GM10266 (cell line): ENCODE measurements at regions not wholly inside any gene's neighbourhood (a gene's known extent, or its start where the extent isn't known, plus 50 kb on each side); places are given as distances from the start of the nearest gene placed in this dataset.

Source experiments
- DNase-seq: peaks from one replicate; pipeline ENCODE4 v3.0.0; 2012; ENCODE audit errors: extremely low spot score
- CTCF ChIP-seq: IDR thresholded peaks from 2 replicates; pipeline ENCODE4 v1.5.1; 2012; ENCODE audit warnings: mild to moderate bottlenecking, low read depth; ENCODE audit not compliant: control insufficient read depth, insufficient read depth; ENCODE audit errors: missing control alignments

DNA sequence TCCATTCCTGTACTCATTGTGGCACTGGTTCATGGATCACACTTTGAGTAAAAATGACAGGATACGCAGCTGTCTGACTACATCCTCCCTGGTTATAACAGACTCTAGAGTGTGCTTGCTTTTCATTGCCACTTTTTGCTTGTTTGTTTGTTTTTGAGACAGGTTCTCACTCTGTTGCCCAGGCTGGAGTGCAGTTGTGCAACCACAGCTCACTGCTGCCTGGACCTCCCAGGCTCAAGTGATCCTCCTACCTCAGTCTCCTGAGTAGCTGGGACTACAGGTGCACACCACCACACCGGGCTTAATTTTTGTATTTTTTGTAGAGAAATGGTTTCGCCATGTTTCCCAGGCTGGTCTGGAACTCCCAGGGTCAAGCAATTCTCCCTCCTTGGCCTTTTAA is 89.3 kb upstream of the ROBO2 start:
- no peak for DNase-seq
- no peak for TF ChIP-seq CTCF

DNA sequence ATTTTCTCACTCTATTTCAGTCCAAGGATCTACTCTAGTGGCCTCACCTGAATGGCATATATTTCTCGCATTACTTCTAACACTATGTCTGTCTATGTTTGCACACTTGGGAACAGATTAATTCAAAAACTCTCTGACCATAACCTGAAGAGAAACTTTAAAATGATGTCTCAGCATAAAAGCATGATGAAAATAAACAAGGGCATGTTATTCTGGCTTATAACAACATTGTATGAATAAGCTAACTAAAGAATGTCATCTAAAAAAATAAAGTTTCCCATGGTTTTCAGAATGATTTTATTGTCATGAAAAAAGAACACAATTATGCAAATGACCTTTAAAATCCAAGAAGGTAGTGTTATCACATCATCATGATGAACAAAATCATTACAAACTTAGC is 85.5 kb upstream of the ROBO2 start:
- DNase-seq, result no peak

GRCh38 chr3:76958274-76958673 is 81.6 kb upstream of the ROBO2 start:
- TF ChIP-seq CTCF, result no peak
- no peak for DNase-seq

More for the DNA sequence above, 85.5 kb upstream of the ROBO2 start:
- no peak for TF ChIP-seq CTCF

- no peak for TF ChIP-seq CTCF
- DNase-seq, result no peak
Measured at GRCh38 chr3:76958861-76959260, 81.0 kb upstream of the ROBO2 start.

- no peak for TF ChIP-seq CTCF
- DNase-seq, result no peak
Measured at GRCh38 chr3:76961284-76961683, 78.6 kb upstream of the ROBO2 start.

- no peak for TF ChIP-seq CTCF
Measured at GRCh38 chr3:76965122-76965725, 74.7 kb upstream of the ROBO2 start.

DNA sequence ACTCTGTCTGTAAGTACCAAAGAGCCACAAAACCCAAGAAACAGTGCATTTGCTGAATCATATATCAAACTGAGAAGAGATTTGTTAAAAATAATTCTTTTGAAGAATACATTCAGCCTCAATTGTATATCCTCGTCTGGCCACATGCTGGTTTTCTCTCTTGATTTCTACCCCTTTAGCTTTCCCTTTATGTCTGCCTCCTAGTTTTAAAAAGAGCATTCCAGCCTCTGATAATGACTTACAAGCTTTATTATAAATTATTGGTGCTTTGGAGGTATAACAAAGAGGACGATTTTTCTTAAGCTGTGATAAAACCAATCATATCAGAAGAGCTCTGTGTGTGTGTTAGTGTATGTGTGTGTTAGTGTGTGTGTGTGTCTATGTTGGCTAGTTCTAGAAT is 70.4 kb upstream of the ROBO2 start:
- TF ChIP-seq CTCF, result no peak
- DNase-seq, result no peak

More at GRCh38 chr3:76965122-76965725, 74.7 kb upstream of the ROBO2 start:
- no peak for DNase-seq
